Erythroblast (primary cell): ENCODE measurements at regions not wholly inside any gene's neighbourhood (a gene's known extent, or its start where the extent isn't known, plus 50 kb on each side); places are given as distances from the start of the nearest gene placed in this dataset.

ENCODE experiments used
- GATA1 ChIP-seq: IDR thresholded peaks from 2 replicates; pipeline ENCODE4 v1.6.1; 2011; ENCODE audit warnings: low read depth, mild to moderate bottlenecking, control low read depth, low read length, moderate library complexity
- POLR2A ChIP-seq: IDR thresholded peaks from 2 replicates; pipeline ENCODE4 v1.6.1; 2011; ENCODE audit warnings: mild to moderate bottlenecking, low read length

DNA sequence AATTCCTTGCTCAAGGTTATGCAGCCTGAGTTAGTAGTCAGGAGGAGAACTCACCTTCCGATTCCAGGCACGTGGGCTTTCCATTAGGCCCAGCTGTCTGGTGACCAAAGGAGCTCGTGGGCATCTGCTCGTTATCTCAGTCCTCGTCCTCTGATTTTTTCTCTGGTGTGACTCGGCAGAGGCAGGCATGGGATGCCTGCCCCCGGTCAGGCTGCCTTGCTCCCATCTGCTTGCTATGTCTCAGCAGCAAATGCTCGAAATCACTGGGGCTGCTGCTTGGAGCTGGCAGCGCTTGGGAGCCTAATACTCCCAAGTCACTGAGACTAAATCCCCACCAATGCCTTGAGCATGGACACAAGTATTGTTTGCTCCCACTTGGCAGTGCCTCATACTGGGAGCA is 84.5 kb upstream of the NMNAT3 start:
- TF ChIP-seq POLR2A (no peak), GATA1 (no peak)
